ENCODE measurements at regions not wholly inside any gene's neighbourhood (a gene's known extent, or its start where the extent isn't known, plus 50 kb on each side); places are given as distances from the start of the nearest gene placed in this dataset.

DNA sequence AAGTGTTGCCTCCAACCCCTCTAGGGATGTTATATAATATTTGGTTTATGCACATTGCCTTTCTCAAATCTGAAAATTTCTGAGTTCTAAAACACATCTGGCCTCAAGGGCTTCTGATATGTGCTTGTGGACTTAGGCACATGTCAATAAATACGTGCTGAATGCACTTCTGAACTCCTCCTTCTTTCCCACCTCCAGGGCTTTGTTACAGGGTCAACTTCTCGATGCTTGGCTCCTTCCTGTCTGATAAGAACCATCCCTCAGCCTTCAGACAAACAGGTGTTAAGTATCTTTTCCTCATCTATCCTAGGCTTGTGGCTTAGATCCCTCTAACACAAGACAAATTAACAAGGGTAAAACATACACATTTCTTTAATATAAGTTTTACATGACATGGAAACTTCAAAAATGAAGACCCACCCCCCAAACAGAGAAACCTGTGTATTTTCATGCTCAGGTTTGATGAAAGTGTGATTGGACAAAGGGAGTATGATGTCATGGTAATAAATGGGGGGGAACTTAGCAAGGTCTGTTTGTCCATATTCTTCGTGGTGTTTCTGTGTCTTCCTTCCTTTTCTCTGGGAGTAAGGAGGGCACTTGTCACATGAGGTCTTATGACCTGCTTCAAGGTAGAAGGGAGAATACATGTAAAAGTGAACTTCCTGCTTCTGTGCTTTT is 326.9 kb downstream of the CD83 start:
- Histone ChIP-seq H3K27ac (ENCODE audit: low read depth in 1 of 2, low read length in 1 of 2) (no peak overlapping the region), H3K9ac (ENCODE audit: insufficient read depth in 1 of 2, low read length in 2 of 2) (no peak overlapping the region), H3K4me1 (ENCODE audit: control insufficient read depth in 5 of 5, insufficient read depth in 5 of 5, low read length in 5 of 5) (peaks cover 3 to 38% (median 22%) of the 10 kb centered on the region in 5 donors), H3K9me3 (ENCODE audit: control insufficient read depth in 4 of 4, insufficient read depth in 3 of 4, low read length in 3 of 4) (peaks cover 0 to 2% (median 0%) of the 10 kb centered on the region in 4 donors), H3K36me3 (ENCODE audit: control insufficient read depth in 4 of 4, insufficient read depth in 4 of 4, low read length in 4 of 4) (no peaks in the 10 kb centered on the region), H3K4me3 (no peak overlapping the region), H3K27me3 (ENCODE audit: control insufficient read depth in 3 of 3, insufficient read depth in 3 of 3, low read length in 2 of 3) (no peaks in the 10 kb centered on the region)
- 48 to 57% methylated on average over 3 of the region's 3 CpGs for WGBS, 2 donors
- no peak for ATAC-seq (ENCODE audit: insufficient read depth, low FRiP score)
- no peak for DNase-seq
- TF ChIP-seq, protein P1, sequence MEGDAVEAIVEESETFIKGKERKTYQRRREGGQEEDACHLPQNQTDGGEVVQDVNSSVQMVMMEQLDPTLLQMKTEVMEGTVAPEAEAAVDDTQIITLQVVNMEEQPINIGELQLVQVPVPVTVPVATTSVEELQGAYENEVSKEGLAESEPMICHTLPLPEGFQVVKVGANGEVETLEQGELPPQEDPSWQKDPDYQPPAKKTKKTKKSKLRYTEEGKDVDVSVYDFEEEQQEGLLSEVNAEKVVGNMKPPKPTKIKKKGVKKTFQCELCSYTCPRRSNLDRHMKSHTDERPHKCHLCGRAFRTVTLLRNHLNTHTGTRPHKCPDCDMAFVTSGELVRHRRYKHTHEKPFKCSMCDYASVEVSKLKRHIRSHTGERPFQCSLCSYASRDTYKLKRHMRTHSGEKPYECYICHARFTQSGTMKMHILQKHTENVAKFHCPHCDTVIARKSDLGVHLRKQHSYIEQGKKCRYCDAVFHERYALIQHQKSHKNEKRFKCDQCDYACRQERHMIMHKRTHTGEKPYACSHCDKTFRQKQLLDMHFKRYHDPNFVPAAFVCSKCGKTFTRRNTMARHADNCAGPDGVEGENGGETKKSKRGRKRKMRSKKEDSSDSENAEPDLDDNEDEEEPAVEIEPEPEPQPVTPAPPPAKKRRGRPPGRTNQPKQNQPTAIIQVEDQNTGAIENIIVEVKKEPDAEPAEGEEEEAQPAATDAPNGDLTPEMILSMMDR (IDR thresholded peaks at IDR 0.05; ENCODE audit: control extremely low read depth, extremely low read depth) = no peak

DNA sequence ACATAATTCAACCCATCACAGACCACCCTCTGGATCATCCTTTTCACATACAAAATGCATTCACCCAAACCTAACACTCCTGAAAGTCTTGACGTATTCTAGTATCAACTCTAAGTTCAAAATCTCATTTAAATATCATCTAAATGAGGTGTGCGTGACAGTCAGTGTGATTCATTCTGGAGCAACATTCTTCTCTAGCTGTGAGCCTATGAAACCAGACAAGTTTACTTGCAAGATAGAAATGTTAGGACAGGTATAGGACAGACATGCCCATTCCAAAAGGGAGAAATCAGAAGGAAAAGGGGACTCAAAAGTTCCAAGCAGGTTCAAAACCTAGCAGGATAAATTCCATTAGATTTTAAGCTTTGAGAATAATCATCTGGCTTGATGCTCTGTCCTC is 329.7 kb downstream of the CD83 start:
- Histone ChIP-seq H3K36me3 (ENCODE audit: control insufficient read depth in 4 of 4, insufficient read depth in 4 of 4, low read length in 4 of 4) (no peaks in the 10 kb centered on the region), H3K9ac (ENCODE audit: insufficient read depth in 1 of 2, low read length in 2 of 2) (no peak overlapping the region), H3K4me1 (ENCODE audit: control insufficient read depth in 5 of 5, insufficient read depth in 5 of 5, low read length in 5 of 5) (peaks cover 0 to 36% (median 12%) of the 10 kb centered on the region in 5 donors), H3K9me3 (ENCODE audit: control insufficient read depth in 4 of 4, insufficient read depth in 3 of 4, low read length in 3 of 4) (peaks cover 0 to 2% (median 0%) of the 10 kb centered on the region in 4 donors), H3K27ac (ENCODE audit: low read depth in 1 of 2, low read length in 1 of 2) (no peak overlapping the region), H3K27me3 (ENCODE audit: control insufficient read depth in 3 of 3, insufficient read depth in 3 of 3, low read length in 2 of 3) (no peaks in the 10 kb centered on the region), H3K4me3 (no peak overlapping the region)
- ATAC-seq (ENCODE audit: insufficient read depth, low FRiP score) (no peak), DNase-seq (no peak)
- WGBS, 2 donors = 97 to 100% methylated on average over 2 of the region's 2 CpGs
- TF ChIP-seq, protein P1 (IDR thresholded peaks at IDR 0.05; ENCODE audit: control extremely low read depth, extremely low read depth) = no peak

DNA sequence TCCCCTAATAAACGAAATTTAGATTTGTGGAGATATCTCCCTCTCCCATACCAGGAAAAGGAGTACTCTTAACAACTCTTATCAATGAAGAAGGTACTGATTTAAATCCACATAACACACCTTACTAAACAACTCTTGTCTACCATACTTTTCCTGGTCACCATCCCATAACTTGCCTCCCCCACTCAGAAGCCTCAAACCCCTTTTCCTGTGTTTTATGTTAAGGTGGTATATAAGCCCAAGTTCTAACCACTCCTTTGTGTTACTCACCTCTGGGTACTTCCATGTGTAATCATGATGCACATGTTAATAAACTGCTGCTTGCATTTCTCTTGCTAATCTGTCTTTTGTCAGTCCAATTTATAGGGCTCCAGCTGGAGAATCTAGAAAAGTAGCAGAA is 330.7 kb downstream of the CD83 start:
- Histone ChIP-seq H3K4me1 (ENCODE audit: control insufficient read depth in 5 of 5, insufficient read depth in 5 of 5, low read length in 5 of 5) (peaks cover 0 to 33% (median 12%) of the 10 kb centered on the region in 5 donors), H3K9me3 (ENCODE audit: control insufficient read depth in 4 of 4, insufficient read depth in 3 of 4, low read length in 3 of 4) (peaks cover 0 to 2% (median 0%) of the 10 kb centered on the region in 4 donors), H3K27me3 (ENCODE audit: control insufficient read depth in 3 of 3, insufficient read depth in 3 of 3, low read length in 2 of 3) (no peaks in the 10 kb centered on the region), H3K4me3 (no peak overlapping the region), H3K36me3 (ENCODE audit: control insufficient read depth in 4 of 4, insufficient read depth in 4 of 4, low read length in 4 of 4) (no peaks in the 10 kb centered on the region), H3K27ac (ENCODE audit: low read depth in 1 of 2, low read length in 1 of 2) (no peak overlapping the region), H3K9ac (ENCODE audit: insufficient read depth in 1 of 2, low read length in 2 of 2) (no peak overlapping the region)
- ATAC-seq (ENCODE audit: insufficient read depth, low FRiP score) (no peak), DNase-seq (no peak)
- 90 to 100% methylated on average over 1 of the region's 1 CpG for WGBS, 2 donors
- TF ChIP-seq, protein P1 (IDR thresholded peaks at IDR 0.05; ENCODE audit: control extremely low read depth, extremely low read depth) = no peak

DNA sequence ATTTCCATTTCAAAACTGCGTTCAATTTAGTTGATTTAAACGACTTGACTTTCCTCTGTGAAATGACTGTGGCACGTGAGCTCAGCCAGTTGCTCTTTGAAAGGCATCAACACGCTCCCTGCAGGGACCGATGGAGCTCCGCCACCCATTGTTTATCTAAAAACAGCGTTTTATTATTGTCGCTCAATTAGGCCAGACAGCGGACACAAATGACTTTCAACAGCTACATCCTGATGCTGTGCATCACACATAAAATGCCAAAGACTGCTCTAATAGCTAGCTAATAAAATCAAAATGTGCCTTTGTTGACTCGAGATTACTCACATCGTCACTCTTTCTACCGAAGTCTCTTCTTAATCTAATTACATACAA is 332.5 kb downstream of the CD83 start:
- Histone ChIP-seq H3K27me3 (ENCODE audit: control insufficient read depth in 3 of 3, insufficient read depth in 3 of 3, low read length in 2 of 3) (no peaks in the 10 kb centered on the region), H3K9ac (ENCODE audit: insufficient read depth in 1 of 2, low read length in 2 of 2) (peak overlapping the region in 1 of 2 donors; percentile 59), H3K27ac (ENCODE audit: low read depth in 1 of 2, low read length in 1 of 2) (no peak overlapping the region), H3K9me3 (ENCODE audit: control insufficient read depth in 4 of 4, insufficient read depth in 3 of 4, low read length in 3 of 4) (peaks cover 0 to 2% (median 0%) of the 10 kb centered on the region in 4 donors), H3K4me3 (no peak overlapping the region), H3K4me1 (ENCODE audit: control insufficient read depth in 5 of 5, insufficient read depth in 5 of 5, low read length in 5 of 5) (peaks cover 1 to 29% (median 12%) of the 10 kb centered on the region in 5 donors), H3K36me3 (ENCODE audit: control insufficient read depth in 4 of 4, insufficient read depth in 4 of 4, low read length in 4 of 4) (no peaks in the 10 kb centered on the region)
- DNase-seq (no peak), ATAC-seq (ENCODE audit: insufficient read depth, low FRiP score) (no peak)
- WGBS, 2 donors = 64 to 70% methylated on average over 12 of the region's 12 CpGs
- TF ChIP-seq, protein P1 (IDR thresholded peaks at IDR 0.05; ENCODE audit: control extremely low read depth, extremely low read depth) = no peak
